BE2C (cell line): ENCODE measurements at regions not wholly inside any gene's neighbourhood (a gene's known extent, or its start where the extent isn't known, plus 50 kb on each side); places are given as distances from the start of the nearest gene placed in this dataset.
A peak's percentile ranks its signal among the peaks of the same experiment; 100 is the strongest.

Experiments
- DNase-seq: peaks from one replicate; pipeline ENCODE4 v3.0.0-alpha.2; 2020
- H3K27me3 ChIP-seq: fragments of 250-450 bp; sonication (Bioruptor Pico); 2 replicates; pipeline ENCODE4 v1.5.1; 2020; ENCODE audit warnings: mild to moderate bottlenecking
- H3K36me3 ChIP-seq: fragments of 250-450 bp; sonication (Bioruptor Pico); 2 replicates; pipeline ENCODE4 v1.5.1; 2020; ENCODE audit warnings: mild to moderate bottlenecking
- H3K4me1 ChIP-seq: fragments of 250-450 bp; sonication (Bioruptor Pico); 2 replicates; pipeline ENCODE4 v1.5.1; 2020
- H3K4me3 ChIP-seq: 2 replicates; pipeline ENCODE4 v1.5.1; 2011; ENCODE audit warnings: low read depth, low read length
- H3K9me3 ChIP-seq: fragments of 250-450 bp; sonication (Bioruptor Pico); 2 replicates; pipeline ENCODE4 v1.5.1; 2020
- TF ChIP-seq, protein P1 (sequence below): IDR thresholded peaks from 2 replicates; pipeline ENCODE4 v1.5.1; 2012; ENCODE audit warnings: mild to moderate bottlenecking, low read depth, low read length

DNA sequence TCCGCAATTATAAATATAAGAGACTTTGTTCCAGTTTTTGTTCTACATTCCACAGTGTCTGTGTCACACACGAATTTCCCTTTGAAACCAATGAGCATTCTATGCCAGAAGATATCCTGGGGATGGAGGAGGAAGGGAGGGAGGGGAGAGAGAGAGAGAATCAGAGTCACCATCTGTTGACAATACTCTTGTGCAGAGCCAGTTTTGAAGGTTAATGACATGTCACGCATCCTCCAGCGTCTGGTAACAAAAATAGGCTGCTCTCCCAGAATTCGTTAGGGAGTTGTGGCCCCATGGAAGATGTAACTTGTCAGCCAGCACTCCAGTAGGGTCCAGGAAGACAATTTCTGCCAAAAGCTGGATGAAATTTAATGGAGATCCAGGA lies 213.5 kb upstream of the KRR1 start:
- no peak overlapping the region for H3K4me3 ChIP-seq
- no peaks in the 10 kb centered on the region for H3K36me3 ChIP-seq
- peaks cover 43% of the 10 kb centered on the region for H3K4me1 ChIP-seq
- TF ChIP-seq, protein P1, sequence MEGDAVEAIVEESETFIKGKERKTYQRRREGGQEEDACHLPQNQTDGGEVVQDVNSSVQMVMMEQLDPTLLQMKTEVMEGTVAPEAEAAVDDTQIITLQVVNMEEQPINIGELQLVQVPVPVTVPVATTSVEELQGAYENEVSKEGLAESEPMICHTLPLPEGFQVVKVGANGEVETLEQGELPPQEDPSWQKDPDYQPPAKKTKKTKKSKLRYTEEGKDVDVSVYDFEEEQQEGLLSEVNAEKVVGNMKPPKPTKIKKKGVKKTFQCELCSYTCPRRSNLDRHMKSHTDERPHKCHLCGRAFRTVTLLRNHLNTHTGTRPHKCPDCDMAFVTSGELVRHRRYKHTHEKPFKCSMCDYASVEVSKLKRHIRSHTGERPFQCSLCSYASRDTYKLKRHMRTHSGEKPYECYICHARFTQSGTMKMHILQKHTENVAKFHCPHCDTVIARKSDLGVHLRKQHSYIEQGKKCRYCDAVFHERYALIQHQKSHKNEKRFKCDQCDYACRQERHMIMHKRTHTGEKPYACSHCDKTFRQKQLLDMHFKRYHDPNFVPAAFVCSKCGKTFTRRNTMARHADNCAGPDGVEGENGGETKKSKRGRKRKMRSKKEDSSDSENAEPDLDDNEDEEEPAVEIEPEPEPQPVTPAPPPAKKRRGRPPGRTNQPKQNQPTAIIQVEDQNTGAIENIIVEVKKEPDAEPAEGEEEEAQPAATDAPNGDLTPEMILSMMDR, result no peak
- H3K9me3 ChIP-seq, result no peaks in the 10 kb centered on the region; the same call in 1 of the 2 replicates
- peak; percentile 55 for DNase-seq
- no peaks in the 10 kb centered on the region for H3K27me3 ChIP-seq

DNA sequence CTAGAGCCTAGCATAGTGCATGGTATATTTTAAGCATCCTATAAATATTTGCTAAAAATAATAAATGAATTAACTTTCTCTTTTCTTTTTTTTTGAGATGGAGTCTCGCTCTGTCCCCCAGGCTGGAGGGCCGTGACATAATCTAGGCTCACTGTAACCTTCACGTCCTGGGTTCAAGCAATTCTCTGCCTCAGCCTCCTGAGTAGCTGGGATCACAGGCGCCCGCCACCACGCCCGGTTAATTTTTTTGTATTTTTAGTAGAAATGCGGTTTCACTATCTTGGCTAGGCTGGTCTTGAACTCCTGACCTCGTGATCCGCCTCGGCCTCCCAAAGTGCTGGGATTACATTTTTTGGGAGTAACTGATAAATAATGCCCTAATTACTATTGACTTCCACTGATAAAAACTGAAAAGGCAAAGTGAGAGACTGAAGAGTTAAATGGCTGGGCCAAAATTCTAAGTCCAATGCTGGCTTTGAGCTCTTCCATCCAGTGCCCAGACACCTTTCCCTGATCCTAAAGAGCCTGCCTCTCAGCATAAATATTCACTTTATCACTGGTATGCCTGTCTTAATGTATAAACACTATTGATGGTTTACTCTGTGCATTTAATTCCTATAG lies 213.0 kb upstream of the KRR1 start:
- DNase-seq, result no peak
- Histone ChIP-seq H3K9me3 (no peaks in the 10 kb centered on the region; the same call in 1 of the 2 replicates), H3K4me3 (no peak overlapping the region), H3K36me3 (no peaks in the 10 kb centered on the region), H3K4me1 (peaks cover 43% of the 10 kb centered on the region), H3K27me3 (no peaks in the 10 kb centered on the region)
- TF ChIP-seq, protein P1, result no peak

DNA sequence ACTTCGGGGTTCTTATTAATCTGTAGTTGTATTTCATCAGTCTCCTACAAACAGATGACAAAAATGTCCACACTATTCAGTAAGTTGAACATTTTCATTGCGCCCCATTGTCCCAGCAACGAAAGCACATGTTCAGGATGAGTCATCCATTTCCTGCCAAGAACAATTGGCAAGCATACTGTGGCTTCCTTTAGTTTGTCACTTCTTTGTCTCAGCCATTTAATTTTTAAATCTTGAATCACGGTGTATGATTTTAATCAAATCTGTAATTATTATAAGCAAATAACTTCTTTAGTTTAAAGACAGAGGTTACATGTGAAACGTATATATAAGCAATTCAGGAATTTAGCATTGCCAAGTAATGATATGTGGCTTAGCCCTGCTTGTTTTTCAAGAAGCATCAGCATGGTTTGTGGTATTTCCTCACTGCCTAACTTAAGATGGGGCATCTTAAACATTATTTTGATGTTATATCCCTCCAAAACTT lies 211.3 kb upstream of the KRR1 start:
- Histone ChIP-seq H3K4me3 (no peak overlapping the region), H3K36me3 (no peaks in the 10 kb centered on the region), H3K4me1 (peaks cover 43% of the 10 kb centered on the region), H3K9me3 (no peaks in the 10 kb centered on the region), H3K27me3 (no peaks in the 10 kb centered on the region)
- peak; percentile 39 for DNase-seq
- TF ChIP-seq, protein P1, result no peak

DNA sequence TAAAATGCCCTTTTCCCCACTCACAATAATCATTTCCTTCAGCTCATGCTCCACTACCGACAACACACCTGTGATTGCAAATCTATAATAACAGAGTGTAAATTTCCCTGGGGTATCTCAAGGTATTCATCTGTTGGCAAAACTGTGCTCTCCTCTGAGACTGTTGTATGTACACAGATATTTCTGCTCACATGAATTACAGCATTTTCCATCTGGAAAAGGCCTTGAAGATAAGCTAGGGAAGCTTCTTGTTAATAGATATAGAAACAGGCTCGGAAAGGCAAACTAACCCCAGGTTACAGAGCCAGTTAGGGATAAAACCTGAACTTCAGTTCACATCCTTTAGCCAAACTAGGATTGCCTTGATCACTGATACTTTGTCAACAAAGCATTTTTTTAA lies 210.4 kb upstream of the KRR1 start:
- no peak for DNase-seq
- H3K9me3 ChIP-seq, result no peaks in the 10 kb centered on the region
- H3K27me3 ChIP-seq, result no peaks in the 10 kb centered on the region
- TF ChIP-seq, protein P1, result no peak
- no peaks in the 10 kb centered on the region for H3K36me3 ChIP-seq
- no peak overlapping the region for H3K4me3 ChIP-seq
- peaks cover 43% of the 10 kb centered on the region for H3K4me1 ChIP-seq

DNA sequence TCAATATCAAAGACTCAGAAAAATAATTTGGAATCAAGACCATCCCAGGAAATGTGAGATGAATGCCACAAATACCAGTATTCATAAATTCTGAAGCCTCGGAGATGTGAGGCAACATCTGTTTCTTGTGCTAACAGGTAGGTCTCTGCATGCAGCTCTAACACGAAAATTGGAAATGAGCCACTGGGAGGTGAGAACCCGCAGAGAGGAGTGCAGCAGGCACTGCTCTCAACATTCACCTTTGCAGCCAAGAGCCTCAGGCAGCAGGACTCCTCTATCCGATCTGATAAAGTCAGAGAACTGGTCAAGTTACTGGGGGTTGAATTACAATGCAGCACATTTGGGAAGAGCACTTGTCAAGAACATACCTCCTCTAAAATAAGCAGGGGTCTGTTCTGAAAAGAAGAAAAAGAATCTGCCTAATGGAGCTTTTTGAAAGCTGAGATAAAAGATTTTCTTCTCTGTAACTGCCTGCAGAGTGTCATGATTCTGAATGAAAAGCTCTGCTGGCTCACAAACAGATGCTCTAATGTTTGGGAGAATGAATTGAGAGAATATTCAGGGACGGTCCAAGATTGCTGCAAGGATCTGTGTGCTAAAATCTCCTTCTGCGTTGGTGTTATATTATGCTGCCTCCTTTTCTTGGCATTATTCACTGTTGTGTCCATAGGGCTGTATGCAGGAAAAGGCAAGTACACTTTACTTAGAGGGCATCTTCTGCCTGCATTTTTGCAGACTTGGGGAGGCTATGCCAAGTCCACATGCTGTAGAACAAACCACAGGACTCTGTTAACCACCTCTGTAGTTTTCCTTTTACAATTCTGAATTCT lies 209.6 kb upstream of the KRR1 start:
- no peak overlapping the region for H3K4me3 ChIP-seq
- H3K27me3 ChIP-seq, result no peaks in the 10 kb centered on the region
- H3K9me3 ChIP-seq, result no peaks in the 10 kb centered on the region
- peaks cover 45% of the 10 kb centered on the region for H3K4me1 ChIP-seq
- H3K36me3 ChIP-seq, result no peaks in the 10 kb centered on the region
- TF ChIP-seq, protein P1, result no peak
- DNase-seq, result peak; percentile 67

DNA sequence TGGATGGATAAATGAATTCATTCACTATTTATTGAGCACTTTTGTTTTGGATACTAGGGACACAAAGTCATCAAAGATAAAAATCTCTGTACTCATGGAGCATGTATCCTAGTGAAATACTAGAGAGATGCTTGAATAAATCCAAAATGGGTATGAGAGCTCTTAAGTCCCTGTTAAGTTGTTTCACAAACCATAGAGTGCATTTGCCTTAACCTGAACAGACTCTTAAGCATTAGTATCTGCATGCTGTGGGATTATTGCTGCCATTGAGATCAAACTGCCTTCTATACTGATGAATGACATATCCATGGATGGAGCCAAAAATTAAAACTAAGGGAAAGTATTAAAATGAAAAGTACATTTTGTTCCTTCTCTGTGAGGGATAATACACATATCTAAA lies 206.5 kb upstream of the KRR1 start:
- TF ChIP-seq, protein P1, result no peak

More for the DNA sequence above, 206.5 kb upstream of the KRR1 start:
- no peaks in the 10 kb centered on the region for H3K36me3 ChIP-seq
- H3K4me3 ChIP-seq, result no peak overlapping the region
- no peaks in the 10 kb centered on the region for H3K27me3 ChIP-seq
- peaks cover 29% of the 10 kb centered on the region for H3K4me1 ChIP-seq
- no peak for DNase-seq
- no peaks in the 10 kb centered on the region for H3K9me3 ChIP-seq
